GM23338 (cell line): ENCODE measurements at regions not wholly inside any gene's neighbourhood (a gene's known extent, or its start where the extent isn't known, plus 50 kb on each side); places are given as distances from the start of the nearest gene placed in this dataset.

Experiments used
- ATAC-seq: fragments of 200-7000 bp; cut with Tn5 transposase; 3 replicates; pipeline ENCODE4 v1.9.1; 2020
- DNase-seq: peaks from one replicate; pipeline ENCODE4 v3.0.0-alpha.2; 2015; ENCODE audit warnings: low spot score
- H2AFZ ChIP-seq: fragments of 200-600 bp; sonication (generic); 2 replicates; pipeline ENCODE4 v1.8.0; 2016; ENCODE audit warnings: antibody characterized with exemption, mild to moderate bottlenecking, moderate library complexity
- H3F3A ChIP-seq: fragments of 200-600 bp; sonication (generic); replicated peaks from 2 replicates; pipeline ENCODE4 v1.8.0; 2017; ENCODE audit warnings: antibody characterized with exemption, mixed run types, low read depth
- H3K27ac ChIP-seq: fragments of 200-600 bp; sonication (generic); 2 replicates; pipeline ENCODE4 v1.6.1; 2016; ENCODE audit warnings: low read depth
- H3K27me3 ChIP-seq: fragments of 200-600 bp; sonication (generic); 2 replicates; pipeline ENCODE4 v1.8.0; 2016; ENCODE audit warnings: mild to moderate bottlenecking, mixed run types, moderate library complexity; ENCODE audit not compliant: insufficient read depth
- H3K36me3 ChIP-seq: fragments of 200-600 bp; sonication (generic); 2 replicates; pipeline ENCODE4 v1.8.0; 2016; ENCODE audit warnings: mild to moderate bottlenecking; ENCODE audit not compliant: insufficient read depth
- H3K4me1 ChIP-seq: fragments of 200-600 bp; sonication (generic); 2 replicates; pipeline ENCODE4 v1.8.0; 2016; ENCODE audit warnings: mild to moderate bottlenecking, moderate library complexity; ENCODE audit not compliant: insufficient read depth
- H3K4me2 ChIP-seq: fragments of 200-600 bp; sonication (generic); 2 replicates; pipeline ENCODE4 v1.7.1; 2017; ENCODE audit warnings: mixed run types
- H3K4me3 ChIP-seq: fragments of 200-600 bp; sonication (generic); 2 replicates; pipeline ENCODE4 v1.6.1; 2016; ENCODE audit warnings: mixed run types
- H3K79me2 ChIP-seq: fragments of 200-600 bp; sonication (generic); replicated peaks from 2 replicates; pipeline ENCODE4 v1.8.0; 2017; ENCODE audit warnings: mild to moderate bottlenecking; ENCODE audit not compliant: insufficient read depth
- H3K9me2 ChIP-seq: fragments of 200-600 bp; sonication (generic); 2 replicates; pipeline ENCODE4 v1.8.0; 2017; ENCODE audit not compliant: insufficient read depth
- H4K20me1 ChIP-seq: fragments of 200-600 bp; sonication (generic); replicated peaks from 2 replicates; pipeline ENCODE4 v1.8.0; 2017; ENCODE audit warnings: mild to moderate bottlenecking; ENCODE audit not compliant: insufficient read depth
- H3K27ac Mint-ChIP-seq: 2 replicates; pipeline ENCODE4 v1.8.0; 2020; ENCODE audit warnings: inconsistent platforms, mild to moderate bottlenecking, moderate library complexity, mixed read lengths
- H3K27me3 Mint-ChIP-seq: 3 replicates; pipeline ENCODE4 v1.8.0; 2022; ENCODE audit warnings: low read depth, mild to moderate bottlenecking, moderate library complexity, mixed read lengths, inconsistent platforms; ENCODE audit not compliant: insufficient read depth, poor library complexity
- H3K36me3 Mint-ChIP-seq: 3 replicates; pipeline ENCODE4 v1.8.0; 2021; ENCODE audit warnings: low read depth, mild to moderate bottlenecking, inconsistent platforms, moderate library complexity, mixed read lengths
- H3K4me1 Mint-ChIP-seq: 3 replicates; pipeline ENCODE4 v1.8.0; 2020; ENCODE audit warnings: mild to moderate bottlenecking, inconsistent platforms, mixed read lengths
- H3K4me3 Mint-ChIP-seq: 3 replicates; pipeline ENCODE4 v1.8.0; 2021; ENCODE audit warnings: moderate library complexity, mild to moderate bottlenecking, inconsistent platforms, mixed read lengths
- H3K9me3 Mint-ChIP-seq: 3 replicates; pipeline ENCODE4 v1.8.0; 2020; ENCODE audit warnings: moderate library complexity, mild to moderate bottlenecking, inconsistent platforms, mixed read lengths
- CREB1 ChIP-seq: fragments of 250-450 bp; sonication (Bioruptor Pico); IDR thresholded peaks from 2 replicates; pipeline ENCODE4 v1.5.0; 2020; ENCODE audit warnings: low read depth, mild to moderate bottlenecking, moderate library complexity
- CTCF ChIP-seq, 2 experiments: fragments of 200-600 bp in 1 of 2; sonication (generic) in 1 of 2; conservative IDR thresholded peaks; 2 replicates each; pipeline versions ENCODE4 v1.5.1 to v1.6.1; 2016 to 2017; ENCODE audit warnings: antibody characterized with exemption in 2 of 2, low read depth in 2 of 2, mild to moderate bottlenecking in 2 of 2, moderate library complexity in 1 of 2
- ETS1 ChIP-seq: IDR thresholded peaks from 2 replicates; pipeline ENCODE4 v1.6.1; 2016; ENCODE audit warnings: antibody characterized with exemption
- EZH2 ChIP-seq: fragments of 200-600 bp; sonication (generic); IDR thresholded peaks from one replicate; pipeline ENCODE4 v1.8.0; 2017; ENCODE audit warnings: antibody characterized with exemption, mild to moderate bottlenecking, low read depth; ENCODE audit not compliant: unreplicated experiment
- EZH2phosphoT487 ChIP-seq: fragments of 200-600 bp; sonication (generic); IDR thresholded peaks from one replicate; pipeline ENCODE4 v1.8.1; 2018; ENCODE audit warnings: antibody characterized with exemption; ENCODE audit not compliant: unreplicated experiment
- JUNB ChIP-seq: IDR thresholded peaks from one replicate; pipeline ENCODE4 v1.6.1; 2016; ENCODE audit warnings: antibody characterized with exemption; ENCODE audit not compliant: unreplicated experiment
- NANOG ChIP-seq: IDR thresholded peaks from 2 replicates; pipeline ENCODE4 v1.6.1; 2016; ENCODE audit warnings: antibody characterized with exemption, borderline replicate concordance
- POLR2AphosphoS5 ChIP-seq: IDR thresholded peaks from 2 replicates; pipeline ENCODE4 v1.6.1; 2016; ENCODE audit warnings: antibody characterized with exemption, low read depth
- REST ChIP-seq: IDR thresholded peaks from one replicate; pipeline ENCODE4 v1.6.1; 2018; ENCODE audit warnings: antibody characterized with exemption; ENCODE audit not compliant: unreplicated experiment
- STAT1 ChIP-seq: IDR thresholded peaks from one replicate; pipeline ENCODE4 v1.6.1; 2016; ENCODE audit warnings: antibody characterized with exemption; ENCODE audit not compliant: unreplicated experiment
- ZNF114 ChIP-seq: fragments of 250-450 bp; sonication (Bioruptor Pico); IDR thresholded peaks from 2 replicates; pipeline ENCODE4 v1.5.0; 2020; ENCODE audit warnings: mild to moderate bottlenecking, moderate library complexity
- ZNF331 ChIP-seq: fragments of 250-450 bp; sonication (Bioruptor Pico); IDR thresholded peaks from 2 replicates; pipeline ENCODE4 v1.5.0; 2020; ENCODE audit warnings: low read depth, mild to moderate bottlenecking, moderate library complexity
- ZNF462 ChIP-seq: fragments of 250-450 bp; sonication (Bioruptor Pico); IDR thresholded peaks from 2 replicates; pipeline ENCODE4 v1.5.0; 2020; ENCODE audit warnings: mild to moderate bottlenecking, moderate library complexity

GRCh38 chr5:173676375-173676774, 59.9 kb upstream of the BOD1 start:
- peaks cover 17% of the 10 kb centered on the region for H3K27me3 Mint-ChIP-seq

More at GRCh38 chr5:173676375-173676774, 59.9 kb upstream of the BOD1 start:
- no peak for ATAC-seq
- no peak for TF ChIP-seq STAT1
- no peak for TF ChIP-seq CREB1 (CRISPR knock-in tag)
- no peak for TF ChIP-seq ZNF114
- TF ChIP-seq EZH2, result no peak
- no peak for TF ChIP-seq CTCF (conservative IDR thresholded peaks at IDR 0.05; ENCODE audit: low read depth in 2 of 2)
- TF ChIP-seq EZH2phosphoT487, result no peak
- TF ChIP-seq REST, result no peak
- no peak for TF ChIP-seq ZNF331
- no peak for TF ChIP-seq ZNF462 (CRISPR knock-in tag)
- TF ChIP-seq JUNB, result no peak
- no peak for TF ChIP-seq NANOG
- no peak for TF ChIP-seq POLR2AphosphoS5
- TF ChIP-seq ETS1, result no peak
- H2AFZ ChIP-seq, result no peak overlapping the region
- H3K4me2 ChIP-seq, result no peak overlapping the region
- H3K79me2 ChIP-seq, result no peaks in the 10 kb centered on the region; the same call in 1 of the 2 replicates
- no peak overlapping the region for H3K27ac Mint-ChIP-seq
- H3K36me3 ChIP-seq, result peaks cover 7% of the 10 kb centered on the region; the same call in 1 of the 2 replicates
- no peak for DNase-seq
- H3K4me3 ChIP-seq, result no peak overlapping the region
- H3K4me3 Mint-ChIP-seq, result no peak overlapping the region
- peaks cover 19% of the 10 kb centered on the region; the same call in 1 of the 2 replicates for H3K4me1 ChIP-seq
- peaks cover 21% of the 10 kb centered on the region for H3K4me1 Mint-ChIP-seq
- peaks cover 10% of the 10 kb centered on the region for H3F3A ChIP-seq
- H3K9me2 ChIP-seq, result peaks cover 5% of the 10 kb centered on the region; the same call in 1 of the 2 replicates
- peaks cover 64% of the 10 kb centered on the region for H3K9me3 Mint-ChIP-seq
- no peak overlapping the region for H3K27ac ChIP-seq
- no peaks in the 10 kb centered on the region for H4K20me1 ChIP-seq
- peaks cover 86% of the 10 kb centered on the region for H3K36me3 Mint-ChIP-seq
- H3K27me3 ChIP-seq, result no peaks in the 10 kb centered on the region
